ENCODE measurements at regions not wholly inside any gene's neighbourhood (a gene's known extent, or its start where the extent isn't known, plus 50 kb on each side); places are given as distances from the start of the nearest gene placed in this dataset.

- H3K27me3 ChIP-seq (ENCODE audit: control insufficient read depth, low read length) = no peaks in the 10 kb centered on the region
- H3K9me2 ChIP-seq (replicated peaks; ENCODE audit: control insufficient read depth, low read length) = no peaks in the 10 kb centered on the region
- no peak overlapping the region for H3K4me3 ChIP-seq (ENCODE audit: low read length)
- H4K20me1 ChIP-seq (ENCODE audit: control insufficient read depth, insufficient read depth, low read depth, low read length) = no peaks in the 10 kb centered on the region
- no peaks in the 10 kb centered on the region for H3K79me2 ChIP-seq (ENCODE audit: control insufficient read depth, low read length)
- TF ChIP-seq EZH2phosphoT487 (IDR thresholded peaks at IDR 0.05; ENCODE audit: borderline replicate concordance, low read length) (no peak), CTCF (IDR thresholded peaks at IDR 0.05; ENCODE audit: low read depth, low read length, poor library complexity, severe bottlenecking) (no peak)
- H3K9me3 ChIP-seq (ENCODE audit: control insufficient read depth, insufficient read depth, low read length) = no peaks in the 10 kb centered on the region
- H3K4me2 ChIP-seq (ENCODE audit: low read length) = no peak overlapping the region
- H3K27ac ChIP-seq (ENCODE audit: low read depth, low read length) = no peak overlapping the region
- H3K4me1 ChIP-seq (ENCODE audit: control insufficient read depth, low read length) = no peaks in the 10 kb centered on the region
- H3F3A ChIP-seq (ENCODE audit: control insufficient read depth, insufficient read depth) = no peaks in the 10 kb centered on the region
- no peaks in the 10 kb centered on the region for H3K36me3 ChIP-seq (ENCODE audit: control insufficient read depth, low read length)
Observed at GRCh38 chr6:21811484-21811883, 217.9 kb downstream of the SOX4 start.

- no peaks in the 10 kb centered on the region for H3K9me3 ChIP-seq (ENCODE audit: control insufficient read depth, insufficient read depth, low read length)
- no peaks in the 10 kb centered on the region for H3F3A ChIP-seq (ENCODE audit: control insufficient read depth, insufficient read depth)
- no peak for TF ChIP-seq EZH2phosphoT487 (IDR thresholded peaks at IDR 0.05; ENCODE audit: borderline replicate concordance, low read length)
- no peak for TF ChIP-seq CTCF (IDR thresholded peaks at IDR 0.05; ENCODE audit: low read depth, low read length, poor library complexity, severe bottlenecking)
Observed at GRCh38 chr6:21816231-21816630, 222.7 kb downstream of the SOX4 start.

GRCh38 chr6:21820442-21820841 is 226.9 kb downstream of the SOX4 start:
- no peak overlapping the region for H3K27ac ChIP-seq (ENCODE audit: low read depth, low read length)
- H3K9me2 ChIP-seq (replicated peaks; ENCODE audit: control insufficient read depth, low read length) = no peaks in the 10 kb centered on the region
- TF ChIP-seq EZH2phosphoT487 (IDR thresholded peaks at IDR 0.05; ENCODE audit: borderline replicate concordance, low read length) (no peak), CTCF (IDR thresholded peaks at IDR 0.05; ENCODE audit: low read depth, low read length, poor library complexity, severe bottlenecking) (no peak)
- no peak overlapping the region for H3K4me2 ChIP-seq (ENCODE audit: low read length)
- H3K79me2 ChIP-seq (ENCODE audit: control insufficient read depth, low read length) = no peaks in the 10 kb centered on the region
- no peaks in the 10 kb centered on the region for H3K36me3 ChIP-seq (ENCODE audit: control insufficient read depth, low read length)
- H3K4me1 ChIP-seq (ENCODE audit: control insufficient read depth, low read length) = no peaks in the 10 kb centered on the region
- H3F3A ChIP-seq (ENCODE audit: control insufficient read depth, insufficient read depth) = no peaks in the 10 kb centered on the region
- no peaks in the 10 kb centered on the region for H3K9me3 ChIP-seq (ENCODE audit: control insufficient read depth, insufficient read depth, low read length)
- no peak overlapping the region for H3K4me3 ChIP-seq (ENCODE audit: low read length)
- no peaks in the 10 kb centered on the region for H4K20me1 ChIP-seq (ENCODE audit: control insufficient read depth, insufficient read depth, low read depth, low read length)
- no peaks in the 10 kb centered on the region for H3K27me3 ChIP-seq (ENCODE audit: control insufficient read depth, low read length)

More at GRCh38 chr6:21816231-21816630, 222.7 kb downstream of the SOX4 start:
- no peaks in the 10 kb centered on the region for H4K20me1 ChIP-seq (ENCODE audit: control insufficient read depth, insufficient read depth, low read depth, low read length)
- H3K79me2 ChIP-seq (ENCODE audit: control insufficient read depth, low read length) = no peaks in the 10 kb centered on the region
- no peaks in the 10 kb centered on the region for H3K36me3 ChIP-seq (ENCODE audit: control insufficient read depth, low read length)
- no peak overlapping the region for H3K4me3 ChIP-seq (ENCODE audit: low read length)
- no peaks in the 10 kb centered on the region for H3K27me3 ChIP-seq (ENCODE audit: control insufficient read depth, low read length)
- H3K4me1 ChIP-seq (ENCODE audit: control insufficient read depth, low read length) = no peaks in the 10 kb centered on the region
- no peak overlapping the region for H3K4me2 ChIP-seq (ENCODE audit: low read length)
- no peak overlapping the region for H3K27ac ChIP-seq (ENCODE audit: low read depth, low read length)
- no peaks in the 10 kb centered on the region for H3K9me2 ChIP-seq (replicated peaks; ENCODE audit: control insufficient read depth, low read length)

DNA sequence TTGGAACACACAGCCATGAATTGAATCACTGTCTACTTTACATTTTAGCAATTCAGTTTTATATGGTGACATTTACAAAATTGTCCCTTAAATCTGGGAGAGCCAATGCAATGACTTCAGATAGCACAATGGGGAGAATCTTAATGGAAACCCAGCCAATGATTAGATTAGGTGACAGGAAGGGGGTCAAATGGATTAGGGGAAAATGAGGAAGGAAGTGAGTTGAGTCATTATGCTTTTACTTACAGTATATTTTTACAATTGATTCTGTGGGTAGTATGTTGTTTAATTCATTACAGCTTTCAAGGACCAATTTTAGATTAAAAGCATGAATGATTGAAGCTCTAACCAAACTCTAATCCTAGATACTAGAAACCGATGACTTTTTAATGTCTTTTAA is 229.8 kb downstream of the SOX4 start:
- no peaks in the 10 kb centered on the region for H3K79me2 ChIP-seq (ENCODE audit: control insufficient read depth, low read length)
- H3K27ac ChIP-seq (ENCODE audit: low read depth, low read length) = no peak overlapping the region
- no peaks in the 10 kb centered on the region for H3K9me3 ChIP-seq (ENCODE audit: control insufficient read depth, insufficient read depth, low read length)
- no peak overlapping the region for H3K4me3 ChIP-seq (ENCODE audit: low read length)
- TF ChIP-seq EZH2phosphoT487 (IDR thresholded peaks at IDR 0.05; ENCODE audit: borderline replicate concordance, low read length) = no peak
- no peak for TF ChIP-seq CTCF (IDR thresholded peaks at IDR 0.05; ENCODE audit: low read depth, low read length, poor library complexity, severe bottlenecking)
- no peaks in the 10 kb centered on the region for H3K27me3 ChIP-seq (ENCODE audit: control insufficient read depth, low read length)
- H3F3A ChIP-seq (ENCODE audit: control insufficient read depth, insufficient read depth) = no peaks in the 10 kb centered on the region
- H3K36me3 ChIP-seq (ENCODE audit: control insufficient read depth, low read length) = no peaks in the 10 kb centered on the region
- no peaks in the 10 kb centered on the region for H4K20me1 ChIP-seq (ENCODE audit: control insufficient read depth, insufficient read depth, low read depth, low read length)
- H3K9me2 ChIP-seq (replicated peaks; ENCODE audit: control insufficient read depth, low read length) = no peaks in the 10 kb centered on the region
- H3K4me1 ChIP-seq (ENCODE audit: control insufficient read depth, low read length) = no peaks in the 10 kb centered on the region
- H3K4me2 ChIP-seq (ENCODE audit: low read length) = no peak overlapping the region

Measured in DOHH2 (cell line).